ENCODE measurements at regions not wholly inside any gene's neighbourhood (a gene's known extent, or its start where the extent isn't known, plus 50 kb on each side); places are given as distances from the start of the nearest gene placed in this dataset.

DNA sequence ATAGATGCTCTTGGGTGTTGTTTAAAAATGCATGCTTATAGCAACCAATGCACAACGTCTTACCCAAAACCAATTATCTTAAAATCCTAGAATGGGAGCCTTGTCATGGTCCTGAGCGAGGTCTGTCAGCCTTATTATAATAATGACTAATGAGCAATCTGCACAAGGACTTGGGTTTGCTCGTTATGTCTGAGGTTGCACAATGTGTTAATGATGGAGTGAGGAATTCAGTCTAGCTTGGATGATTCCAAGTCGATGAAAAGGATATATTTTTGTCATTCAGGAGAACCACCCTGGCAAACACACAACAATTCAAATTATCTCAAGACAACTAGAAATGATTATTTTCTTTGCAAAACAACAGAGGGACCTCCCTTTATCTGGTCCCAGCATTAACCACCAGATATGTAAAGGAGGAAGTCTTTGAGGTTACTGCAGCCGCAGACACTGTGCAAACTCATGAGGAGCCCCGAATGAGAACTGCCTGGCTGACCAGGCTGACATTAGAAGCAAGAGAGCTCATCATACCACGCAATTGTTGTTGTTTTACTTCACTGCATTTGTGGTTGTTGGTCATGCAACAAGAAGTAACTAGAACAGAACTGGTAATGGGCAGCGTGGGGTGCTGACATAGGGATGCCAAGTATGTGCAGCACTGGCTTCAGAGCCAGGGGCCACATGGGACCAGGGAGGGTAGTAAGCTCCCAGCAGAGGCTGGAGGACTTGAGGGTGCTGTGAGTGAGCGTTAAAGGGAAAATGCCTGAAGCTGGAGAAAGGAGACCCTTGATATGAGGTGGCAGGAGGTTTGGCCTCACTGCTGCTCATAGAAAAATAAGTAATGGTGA is 488.3 kb downstream of the CDH26 start:
- Mint-ChIP-seq H3K27me3 (ENCODE audit: low read depth in 3 of 3) (peaks cover 0 to 5% (median 5%) of the 10 kb centered on the region in 3 donors), H3K4me3 (peak overlapping the region; percentile 19 to 74 (median 34)), H3K27ac (peak overlapping the region in 3 of 6 donors; percentile 16 to 79 (median 24)), H3K36me3 (no peaks in the 10 kb centered on the region), H3K4me1 (peaks cover 17 to 20% of the 10 kb centered on the region in 2 donors), H3K9me3 (no peaks in the 10 kb centered on the region)
- DNase-seq, result peak; percentile 12 to 46 (median 39)

DNA sequence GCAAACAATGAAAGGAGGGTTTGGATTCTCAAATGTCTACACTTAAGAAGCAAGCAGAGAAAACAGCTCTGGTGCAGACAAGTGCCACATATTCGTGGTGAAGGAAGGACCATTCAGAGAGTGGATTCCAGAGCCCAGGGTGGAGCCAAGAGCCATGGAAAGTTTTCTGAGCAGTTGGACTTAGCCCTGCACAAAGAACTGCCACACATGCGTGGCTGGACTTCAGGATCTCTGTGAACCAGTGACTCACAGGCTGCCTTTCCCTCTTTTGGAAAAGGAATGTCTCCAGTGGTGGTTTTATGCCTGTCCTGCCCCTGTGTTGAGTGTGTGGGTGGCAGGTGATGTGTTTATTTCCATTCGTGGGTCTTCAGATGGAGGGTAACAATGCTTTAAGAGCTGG is 489.5 kb downstream of the CDH26 start:
- H3K4me1 Mint-ChIP-seq, result peaks cover 17 to 20% of the 10 kb centered on the region in 2 donors
- peaks cover 0 to 7% (median 5%) of the 10 kb centered on the region in 3 donors for H3K27me3 Mint-ChIP-seq (ENCODE audit: low read depth in 3 of 3)
- no peaks in the 10 kb centered on the region for H3K36me3 Mint-ChIP-seq
- H3K27ac Mint-ChIP-seq, result no peak overlapping the region
- DNase-seq, result no peak
- H3K9me3 Mint-ChIP-seq, result no peaks in the 10 kb centered on the region
- H3K4me3 Mint-ChIP-seq, result no peak overlapping the region

DNA sequence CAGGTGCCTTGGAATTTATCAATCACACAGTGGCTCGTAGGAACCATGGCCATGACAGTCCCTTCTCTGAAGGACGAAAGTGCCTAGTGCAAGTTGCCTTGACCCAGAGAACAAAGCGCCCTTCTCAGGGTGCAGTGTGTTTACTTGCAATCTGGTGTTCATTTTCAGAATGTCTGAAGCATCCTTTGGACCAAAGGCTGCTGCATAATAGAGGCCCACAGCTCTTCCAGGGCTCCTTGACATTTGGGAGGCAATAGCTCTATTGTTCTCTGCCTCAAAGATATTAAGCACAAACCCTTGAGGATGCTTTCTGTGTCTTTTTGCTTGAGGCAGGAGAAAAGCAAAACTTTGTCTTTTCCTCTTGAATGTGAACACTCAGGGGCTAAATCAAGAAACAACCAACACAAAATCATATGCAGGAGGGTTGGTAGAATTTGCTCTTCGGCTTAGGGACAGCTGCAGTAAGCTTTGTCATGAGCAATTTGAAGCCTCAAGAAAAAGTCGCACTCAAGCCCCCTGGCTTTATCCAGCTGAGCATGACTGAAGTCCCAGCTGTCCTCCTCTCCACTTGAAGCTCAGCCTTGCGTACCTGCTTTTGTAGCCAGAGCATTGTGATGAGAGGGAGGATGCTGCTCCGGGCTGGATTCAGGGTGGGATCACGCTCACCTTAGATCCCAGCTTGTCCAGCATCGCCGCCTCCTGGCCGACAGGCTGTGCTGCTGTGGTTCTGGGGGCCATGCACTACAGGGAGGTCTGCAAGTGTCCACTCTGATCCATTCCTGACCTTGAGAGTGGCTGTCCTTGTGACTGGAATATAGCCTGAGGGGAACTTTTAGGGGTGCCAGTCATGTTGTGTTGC is 495.4 kb downstream of the CDH26 start:
- no peak overlapping the region for H3K4me3 Mint-ChIP-seq
- no peak overlapping the region for H3K27ac Mint-ChIP-seq
- peaks cover 0 to under 1% (median 0%) of the 10 kb centered on the region in 6 donors for H3K9me3 Mint-ChIP-seq
- DNase-seq, result no peak
- H3K27me3 Mint-ChIP-seq (ENCODE audit: low read depth in 3 of 3), result peaks cover 2 to 6% (median 6%) of the 10 kb centered on the region in 3 donors
- H3K4me1 Mint-ChIP-seq, result no peaks in the 10 kb centered on the region
- peaks cover 0 to 5% (median 0%) of the 10 kb centered on the region in 3 donors for H3K36me3 Mint-ChIP-seq

DNA sequence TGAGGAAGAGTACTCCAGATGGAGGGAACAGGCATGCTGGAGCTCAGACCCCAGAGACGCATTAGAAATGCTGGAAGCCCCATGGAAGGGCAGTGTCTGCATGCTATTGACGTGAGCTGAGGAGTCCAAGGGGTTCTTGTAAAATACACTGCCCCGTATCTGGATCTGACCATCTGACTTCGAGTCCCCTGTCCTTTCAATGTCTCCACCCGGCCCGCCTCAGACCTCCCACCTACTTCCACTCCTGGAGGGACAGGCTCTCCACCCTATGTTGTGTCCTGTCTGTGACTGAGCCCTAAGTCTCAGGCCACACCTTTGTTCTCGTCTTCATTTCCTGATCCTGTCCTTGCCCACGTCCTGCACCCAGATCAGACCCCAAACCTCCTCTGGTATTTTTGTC is 496.3 kb downstream of the CDH26 start:
- no peak overlapping the region for H3K27ac Mint-ChIP-seq
- no peak overlapping the region for H3K4me3 Mint-ChIP-seq
- H3K36me3 Mint-ChIP-seq, result peaks cover 0 to 9% (median 0%) of the 10 kb centered on the region in 3 donors
- peaks cover 3 to 9% (median 6%) of the 10 kb centered on the region in 3 donors for H3K27me3 Mint-ChIP-seq (ENCODE audit: low read depth in 3 of 3)
- no peaks in the 10 kb centered on the region for H3K4me1 Mint-ChIP-seq
- peaks cover 0 to 2% (median 0%) of the 10 kb centered on the region in 6 donors for H3K9me3 Mint-ChIP-seq
- DNase-seq, result no peak

DNA sequence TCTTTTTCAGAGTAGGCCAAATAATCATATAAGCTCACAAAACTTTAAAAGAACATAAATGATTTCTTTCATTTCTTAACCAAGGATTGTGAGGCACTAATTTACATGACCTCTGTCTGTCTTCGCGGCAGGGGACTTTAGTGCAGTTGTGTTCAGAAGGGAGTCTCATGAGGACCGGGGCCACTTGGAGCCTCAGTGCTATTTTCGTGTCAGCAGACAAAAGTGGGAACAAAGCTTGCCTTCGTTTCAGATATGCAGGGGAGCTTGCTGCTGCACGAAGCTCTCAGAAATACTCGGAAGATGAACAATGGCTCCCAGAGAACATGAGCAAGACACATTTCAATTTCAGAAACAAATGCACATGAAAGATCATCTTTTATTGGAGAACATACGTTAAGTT is 497.0 kb downstream of the CDH26 start:
- Mint-ChIP-seq H3K27ac (no peak overlapping the region), H3K4me3 (no peak overlapping the region), H3K36me3 (peaks cover 0 to 12% (median 0%) of the 10 kb centered on the region in 3 donors), H3K9me3 (peaks cover 0 to 4% (median 0%) of the 10 kb centered on the region in 6 donors), H3K27me3 (ENCODE audit: low read depth in 3 of 3) (peaks cover 3 to 9% (median 8%) of the 10 kb centered on the region in 3 donors), H3K4me1 (no peaks in the 10 kb centered on the region)
- DNase-seq, result no peak

DNA sequence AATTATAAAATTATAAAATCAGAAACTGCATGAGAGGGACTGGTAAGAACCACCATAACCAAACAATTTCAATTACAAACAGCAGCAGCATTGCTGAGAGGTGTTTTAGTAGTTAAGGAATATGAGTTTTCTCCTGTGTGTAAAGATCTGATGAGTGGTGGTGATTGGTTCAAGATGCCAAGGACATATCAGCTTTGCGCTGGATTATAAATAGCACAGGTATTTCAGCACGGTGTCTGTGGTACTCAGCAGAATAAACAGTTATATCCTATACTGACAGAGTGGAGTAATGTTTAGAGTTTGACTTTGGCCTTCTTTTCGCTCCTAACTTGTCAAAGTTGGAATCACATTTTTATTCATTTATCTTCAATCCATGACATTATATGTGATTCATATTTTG is 501.0 kb downstream of the CDH26 start:
- Mint-ChIP-seq H3K27ac (no peak overlapping the region), H3K36me3 (peaks cover 0 to 12% (median 0%) of the 10 kb centered on the region in 3 donors), H3K4me3 (no peak overlapping the region), H3K4me1 (no peaks in the 10 kb centered on the region), H3K27me3 (ENCODE audit: low read depth in 3 of 3) (peaks cover 5 to 20% (median 6%) of the 10 kb centered on the region in 3 donors), H3K9me3 (peaks cover 0 to 4% (median under 1%) of the 10 kb centered on the region in 6 donors)
- DNase-seq, result no peak

DNA sequence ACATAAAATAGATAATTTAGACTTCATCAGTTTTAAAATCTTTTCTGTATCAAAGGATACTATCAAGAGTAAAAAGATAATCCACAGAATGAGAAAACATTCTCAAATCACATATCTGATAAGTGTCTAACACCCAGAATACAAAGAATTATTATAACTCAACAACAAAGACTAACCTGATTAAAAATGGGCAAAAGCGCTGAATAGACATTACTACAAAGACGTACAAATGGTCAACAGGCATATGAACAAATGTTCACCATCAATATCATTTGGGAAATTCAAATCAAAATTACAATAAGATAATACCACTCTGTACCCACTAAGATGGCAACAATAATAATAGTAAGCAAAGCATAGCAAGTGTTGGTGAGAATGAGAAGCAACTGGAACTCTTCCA is 503.8 kb downstream of the CDH26 start:
- Mint-ChIP-seq H3K27me3 (ENCODE audit: low read depth in 3 of 3) (peaks cover 5 to 17% (median 5%) of the 10 kb centered on the region in 3 donors), H3K27ac (no peak overlapping the region), H3K4me3 (no peak overlapping the region), H3K9me3 (peaks cover 0 to 4% (median under 1%) of the 10 kb centered on the region in 6 donors), H3K36me3 (peaks cover 0 to 12% (median 0%) of the 10 kb centered on the region in 3 donors), H3K4me1 (no peaks in the 10 kb centered on the region)
- no peak for DNase-seq

DNA sequence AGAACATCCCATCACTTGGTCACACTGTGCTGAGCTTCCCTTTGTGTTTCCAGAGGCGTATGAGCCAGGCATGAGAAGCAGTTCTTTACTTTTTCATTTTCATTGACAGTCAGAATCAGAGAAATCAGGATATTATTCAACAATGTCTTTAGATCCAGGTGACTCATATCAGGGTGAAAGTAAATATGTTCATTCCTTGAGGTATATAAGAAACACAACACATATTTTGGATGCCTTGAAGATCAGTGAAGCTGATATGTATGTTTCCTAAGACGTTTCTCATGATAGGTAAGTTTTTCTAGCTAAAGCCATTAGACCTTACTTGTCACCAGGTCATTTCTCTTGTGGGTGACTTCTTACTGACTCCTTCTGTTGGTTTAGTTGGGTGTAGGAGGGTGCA is 505.6 kb downstream of the CDH26 start:
- H3K4me3 Mint-ChIP-seq, result no peak overlapping the region
- DNase-seq, result no peak
- H3K9me3 Mint-ChIP-seq, result peaks cover 0 to 2% (median under 1%) of the 10 kb centered on the region in 6 donors
- peaks cover 2 to 12% (median 3%) of the 10 kb centered on the region in 3 donors for H3K27me3 Mint-ChIP-seq (ENCODE audit: low read depth in 3 of 3)
- H3K27ac Mint-ChIP-seq, result no peak overlapping the region
- no peaks in the 10 kb centered on the region for H3K4me1 Mint-ChIP-seq
- peaks cover 0 to 5% (median 0%) of the 10 kb centered on the region in 3 donors for H3K36me3 Mint-ChIP-seq

DNA sequence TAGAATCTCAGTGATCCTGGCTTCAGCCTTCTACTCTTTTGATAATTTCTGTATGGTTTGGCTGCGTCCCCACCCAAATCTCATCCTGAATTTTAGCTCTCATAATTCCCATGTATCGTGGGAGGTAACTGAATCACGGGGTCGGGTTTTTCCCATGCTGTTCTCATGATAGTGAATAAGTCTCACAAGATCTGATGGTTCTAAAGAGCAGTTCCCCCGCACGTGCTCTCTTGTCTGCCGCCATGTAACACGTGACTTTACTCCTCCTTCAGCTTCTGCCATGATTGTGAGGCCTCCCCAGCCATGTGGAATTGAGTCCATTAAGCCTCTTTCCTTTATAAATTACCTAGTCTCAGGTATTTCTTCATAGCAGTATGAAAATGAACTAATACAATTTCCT is 507.2 kb downstream of the CDH26 start:
- Mint-ChIP-seq H3K4me3 (no peak overlapping the region), H3K27ac (no peak overlapping the region), H3K9me3 (peaks cover 0 to 2% (median 0%) of the 10 kb centered on the region in 6 donors), H3K27me3 (ENCODE audit: low read depth in 3 of 3) (peaks cover 0 to 11% (median 2%) of the 10 kb centered on the region in 3 donors), H3K4me1 (no peaks in the 10 kb centered on the region), H3K36me3 (peaks cover 0 to 3% (median 0%) of the 10 kb centered on the region in 3 donors)
- no peak for DNase-seq

DNA sequence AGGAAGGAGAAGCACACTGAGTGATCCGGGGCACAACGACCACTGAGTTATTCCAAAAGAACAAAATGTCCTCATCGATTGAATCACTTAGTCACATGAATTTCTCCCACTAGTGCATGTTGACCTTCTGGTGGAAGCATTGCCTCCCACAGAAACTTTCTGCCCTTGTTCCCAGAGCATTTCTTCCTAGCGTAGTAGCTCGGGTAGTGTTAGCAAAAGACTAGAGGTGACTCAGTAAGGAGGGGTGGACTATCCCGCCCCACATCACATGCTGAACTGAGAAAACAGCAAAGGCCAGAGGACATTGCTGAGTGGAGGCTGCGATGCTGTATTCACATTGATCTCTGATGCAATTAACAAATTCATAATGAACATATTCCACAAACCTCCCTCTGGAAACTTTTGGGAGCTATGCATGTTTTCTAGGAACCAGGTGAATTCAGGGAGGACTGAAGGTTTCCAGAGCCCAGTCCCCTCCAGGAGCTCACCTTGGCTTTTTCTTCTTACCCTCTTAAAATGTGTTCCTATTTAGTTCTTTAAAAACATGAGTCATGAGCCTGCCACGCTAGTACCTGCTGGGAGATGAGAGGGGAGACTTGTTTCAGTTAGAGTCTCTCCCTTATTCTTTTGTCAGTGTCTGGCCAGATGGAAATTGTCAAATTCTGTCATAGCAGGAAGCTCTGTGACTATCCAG is 507.9 kb downstream of the CDH26 start:
- H3K4me3 Mint-ChIP-seq, result no peak overlapping the region
- DNase-seq, result no peak
- H3K27me3 Mint-ChIP-seq (ENCODE audit: low read depth in 3 of 3), result peaks cover 0 to 11% (median 2%) of the 10 kb centered on the region in 3 donors
- no peak overlapping the region for H3K27ac Mint-ChIP-seq
- no peaks in the 10 kb centered on the region for H3K4me1 Mint-ChIP-seq
- H3K9me3 Mint-ChIP-seq, result peaks cover 0 to under 1% (median 0%) of the 10 kb centered on the region in 6 donors
- peaks cover 0 to 3% (median 0%) of the 10 kb centered on the region in 3 donors for H3K36me3 Mint-ChIP-seq

DNA sequence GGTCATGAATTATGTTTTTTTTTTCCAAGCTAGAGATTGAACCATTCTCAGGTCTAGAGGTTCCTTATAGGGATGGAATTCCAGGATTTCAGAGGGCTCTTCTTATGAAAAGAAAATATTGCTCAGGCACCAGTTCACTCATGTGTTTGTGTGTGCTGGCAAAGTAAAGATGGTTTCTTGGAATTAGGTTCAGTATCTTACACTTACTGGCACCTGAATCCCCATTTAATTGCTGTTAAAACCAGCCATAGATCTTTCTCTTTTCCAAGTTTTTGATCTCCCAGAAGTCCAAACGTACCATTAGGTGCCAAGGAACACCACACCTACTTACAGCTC is 508.4 kb downstream of the CDH26 start:
- Mint-ChIP-seq H3K27ac (no peak overlapping the region), H3K27me3 (ENCODE audit: low read depth in 3 of 3) (peaks cover 0 to 8% (median 0%) of the 10 kb centered on the region in 3 donors), H3K9me3 (no peaks in the 10 kb centered on the region), H3K4me3 (no peak overlapping the region), H3K4me1 (no peaks in the 10 kb centered on the region), H3K36me3 (peaks cover 0 to 3% (median 0%) of the 10 kb centered on the region in 3 donors)
- no peak for DNase-seq

DNA sequence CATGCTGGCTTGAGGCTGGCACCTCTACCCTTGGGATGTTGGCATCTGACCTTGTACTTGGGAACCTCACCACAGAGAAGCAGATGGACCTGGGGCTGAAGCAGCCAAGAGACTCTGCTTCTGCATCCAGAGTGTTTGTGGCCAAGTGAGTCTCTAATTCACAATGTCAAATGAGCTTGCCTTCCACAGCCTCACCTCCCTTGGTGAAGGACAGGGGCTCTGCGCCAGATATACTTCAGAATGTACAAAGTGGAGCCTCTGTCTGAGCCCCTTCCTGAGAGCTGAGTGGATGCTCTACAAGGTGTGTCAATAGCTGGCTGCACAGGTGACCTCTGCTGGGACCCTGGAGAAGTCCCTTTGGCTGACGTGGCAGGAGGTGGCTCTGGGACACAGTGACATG is 508.9 kb downstream of the CDH26 start:
- DNase-seq, result no peak
- Mint-ChIP-seq H3K4me1 (no peaks in the 10 kb centered on the region), H3K27ac (no peak overlapping the region), H3K27me3 (ENCODE audit: low read depth in 3 of 3) (peaks cover 0 to 7% (median 0%) of the 10 kb centered on the region in 3 donors), H3K36me3 (peaks cover 0 to 3% (median 0%) of the 10 kb centered on the region in 3 donors), H3K4me3 (no peak overlapping the region), H3K9me3 (no peaks in the 10 kb centered on the region)

DNA sequence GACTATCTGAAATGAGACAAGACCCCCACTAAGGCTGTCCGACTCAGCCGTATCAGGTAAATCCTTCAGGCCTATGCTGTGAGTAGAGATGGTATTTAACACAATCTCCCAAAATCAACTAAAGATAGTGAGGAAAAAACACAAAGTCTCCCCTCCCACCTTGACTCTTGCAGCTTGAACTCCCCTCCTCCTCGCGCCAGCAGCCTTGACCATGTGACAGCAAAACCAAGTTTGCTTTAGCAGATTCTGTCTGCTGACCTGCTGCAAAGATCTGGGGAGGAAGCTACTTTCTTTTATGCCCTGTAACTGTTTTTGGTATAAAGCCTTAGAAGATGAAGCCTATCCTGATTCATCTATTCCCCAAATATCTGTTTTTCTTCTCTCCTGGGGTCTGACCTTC is 509.5 kb downstream of the CDH26 start:
- H3K27ac Mint-ChIP-seq, result no peak overlapping the region
- H3K27me3 Mint-ChIP-seq (ENCODE audit: low read depth in 3 of 3), result peaks cover 0 to 6% (median 0%) of the 10 kb centered on the region in 3 donors
- peaks cover 0 to 3% (median 0%) of the 10 kb centered on the region in 3 donors for H3K36me3 Mint-ChIP-seq
- no peak for DNase-seq
- H3K4me1 Mint-ChIP-seq, result no peaks in the 10 kb centered on the region
- no peaks in the 10 kb centered on the region for H3K9me3 Mint-ChIP-seq
- H3K4me3 Mint-ChIP-seq, result no peak overlapping the region

All from immature natural killer cell (primary cell).